OCI-LY1 (cell line): ENCODE measurements at regions not wholly inside any gene's neighbourhood (a gene's known extent, or its start where the extent isn't known, plus 50 kb on each side); places are given as distances from the start of the nearest gene placed in this dataset.

Experiments used
- H2AFZ ChIP-seq: fragments of 200-600 bp; sonication (generic), shearing (Covaris generic); 2 replicates; pipeline ENCODE4 v1.6.0; 2014; ENCODE audit warnings: antibody characterized with exemption, mild to moderate bottlenecking, low read length
- H3F3A ChIP-seq: fragments of 200-600 bp; sonication (generic), shearing (Covaris generic); 2 replicates; pipeline ENCODE4 v1.6.0; 2014; ENCODE audit warnings: mild to moderate bottlenecking, antibody characterized with exemption, low read length, moderate library complexity; ENCODE audit not compliant: insufficient read depth
- H3K27ac ChIP-seq: fragments of 200-600 bp; sonication (generic); 2 replicates; pipeline ENCODE4 v1.5.1; 2014; ENCODE audit warnings: low read length, mixed run types, mild to moderate bottlenecking, low read depth; ENCODE audit not compliant: poor library complexity, severe bottlenecking
- H3K27me3 ChIP-seq: fragments of 200-600 bp; sonication (generic); 2 replicates; pipeline ENCODE4 v1.6.0; 2014; ENCODE audit warnings: antibody characterized with exemption, mild to moderate bottlenecking, low read length, moderate library complexity; ENCODE audit not compliant: insufficient read depth
- H3K36me3 ChIP-seq: fragments of 200-600 bp; sonication (generic); 2 replicates; pipeline ENCODE4 v1.6.1; 2014; ENCODE audit warnings: mild to moderate bottlenecking, antibody characterized with exemption, low read length, moderate library complexity, mixed read lengths; ENCODE audit not compliant: insufficient read depth
- H3K4me1 ChIP-seq: fragments of 200-600 bp; sonication (generic); 2 replicates; pipeline ENCODE4 v1.5.1; 2014; ENCODE audit warnings: mild to moderate bottlenecking, low read length, moderate library complexity; ENCODE audit not compliant: insufficient read depth, severe bottlenecking
- H3K4me2 ChIP-seq: fragments of 200-600 bp; sonication (generic), shearing (Covaris generic); 2 replicates; pipeline ENCODE4 v1.6.1; 2014; ENCODE audit warnings: low read length
- H3K4me3 ChIP-seq: fragments of 200-600 bp; sonication (generic); 2 replicates; pipeline ENCODE4 v1.5.1; 2014; ENCODE audit warnings: low read length, low read depth, mild to moderate bottlenecking, mixed read lengths; ENCODE audit not compliant: poor library complexity, severe bottlenecking
- H3K79me2 ChIP-seq: fragments of 200-600 bp; shearing (Covaris generic); 2 replicates; pipeline ENCODE4 v1.6.1; 2016; ENCODE audit warnings: mixed run types, low read length, mixed read lengths; ENCODE audit not compliant: insufficient read depth
- H3K9ac ChIP-seq: fragments of 200-600 bp; sonication (generic), shearing (Covaris generic); 2 replicates; pipeline ENCODE4 v1.6.1; 2014; ENCODE audit warnings: mild to moderate bottlenecking, low read length, mixed read lengths
- H3K9me2 ChIP-seq: fragments of 200-600 bp; sonication (generic), shearing (Covaris generic); 2 replicates; pipeline ENCODE4 v1.6.1; 2014; ENCODE audit warnings: low read depth, mild to moderate bottlenecking, low read length, mixed read lengths
- H3K9me3 ChIP-seq: fragments of 200-600 bp; shearing (Covaris generic); 2 replicates; pipeline ENCODE4 v1.6.1; 2014; ENCODE audit warnings: low read length, mixed read lengths
- H4K20me1 ChIP-seq: fragments of 200-600 bp; sonication (generic), shearing (Covaris generic); 2 replicates; pipeline ENCODE4 v1.6.0; 2016; ENCODE audit warnings: mild to moderate bottlenecking, low read length; ENCODE audit not compliant: insufficient read depth
- CTCF ChIP-seq: fragments of 200-600 bp; sonication (generic), shearing (Covaris generic); IDR thresholded peaks from 2 replicates; pipeline ENCODE4 v1.5.1; 2017; ENCODE audit warnings: mild to moderate bottlenecking, antibody characterized with exemption, low read length, moderate library complexity, mixed read lengths
- EZH2 ChIP-seq: fragments of 200-600 bp; sonication (generic), shearing (Covaris generic); IDR thresholded peaks from 2 replicates; pipeline ENCODE4 v1.8.0; 2017; ENCODE audit warnings: borderline replicate concordance, mixed run types, mild to moderate bottlenecking, antibody characterized with exemption, low read length, moderate library complexity, mixed read lengths

GRCh38 chr6:14689639-14690038, 556.2 kb upstream of the JARID2 start:
- H3K4me1 ChIP-seq: no peaks in the 10 kb centered on the region
- no peak overlapping the region for H3K9ac ChIP-seq
- H3F3A ChIP-seq: no peaks in the 10 kb centered on the region
- no peaks in the 10 kb centered on the region for H3K9me2 ChIP-seq
- no peaks in the 10 kb centered on the region for H3K36me3 ChIP-seq
- TF ChIP-seq EZH2 (no peak), CTCF (no peak)
- H3K4me2 ChIP-seq: no peak overlapping the region
- H3K27ac ChIP-seq: no peak overlapping the region
- H3K79me2 ChIP-seq: no peaks in the 10 kb centered on the region
- H3K27me3 ChIP-seq: no peaks in the 10 kb centered on the region
- H3K4me3 ChIP-seq: no peak overlapping the region
- no peaks in the 10 kb centered on the region for H4K20me1 ChIP-seq
- H3K9me3 ChIP-seq: no peaks in the 10 kb centered on the region
- no peak overlapping the region for H2AFZ ChIP-seq

- Histone ChIP-seq H2AFZ (no peak overlapping the region), H3F3A (no peaks in the 10 kb centered on the region), H3K9me2 (no peaks in the 10 kb centered on the region), H3K27ac (no peak overlapping the region), H3K4me2 (no peak overlapping the region), H3K4me3 (no peak overlapping the region), H3K27me3 (no peaks in the 10 kb centered on the region), H3K4me1 (no peaks in the 10 kb centered on the region), H3K36me3 (no peaks in the 10 kb centered on the region), H3K9me3 (no peaks in the 10 kb centered on the region), H3K79me2 (no peaks in the 10 kb centered on the region), H4K20me1 (no peaks in the 10 kb centered on the region), H3K9ac (no peak overlapping the region)
- TF ChIP-seq EZH2 (no peak), CTCF (no peak)
Observed at GRCh38 chr6:14690120-14691056, 555.5 kb upstream of the JARID2 start.

GRCh38 chr6:14692208-14692607, 553.7 kb upstream of the JARID2 start:
- Histone ChIP-seq H3K9ac (no peak overlapping the region), H3K9me3 (no peaks in the 10 kb centered on the region), H4K20me1 (no peaks in the 10 kb centered on the region), H3K27me3 (no peaks in the 10 kb centered on the region), H3K9me2 (no peaks in the 10 kb centered on the region), H2AFZ (no peak overlapping the region), H3K4me1 (no peaks in the 10 kb centered on the region), H3K4me3 (no peak overlapping the region), H3K36me3 (no peaks in the 10 kb centered on the region), H3K27ac (no peak overlapping the region), H3F3A (no peaks in the 10 kb centered on the region), H3K4me2 (no peak overlapping the region), H3K79me2 (no peaks in the 10 kb centered on the region)
- TF ChIP-seq CTCF: no peak
- no peak for TF ChIP-seq EZH2
